ENCODE measurements at regions not wholly inside any gene's neighbourhood (a gene's known extent, or its start where the extent isn't known, plus 50 kb on each side); places are given as distances from the start of the nearest gene placed in this dataset.

- no peak for DNase-seq
Observed at GRCh38 chr9:1505489-1505888, 455.3 kb downstream of the DMRT2 start.

GRCh38 chr9:1510712-1511111 lies 460.6 kb downstream of the DMRT2 start:
- no peak for DNase-seq

GRCh38 chr9:1513105-1513504 lies 462.9 kb downstream of the DMRT2 start:
- DNase-seq = no peak

GRCh38 chr9:1514250-1514649 lies 464.1 kb downstream of the DMRT2 start:
- no peak for DNase-seq

DNA sequence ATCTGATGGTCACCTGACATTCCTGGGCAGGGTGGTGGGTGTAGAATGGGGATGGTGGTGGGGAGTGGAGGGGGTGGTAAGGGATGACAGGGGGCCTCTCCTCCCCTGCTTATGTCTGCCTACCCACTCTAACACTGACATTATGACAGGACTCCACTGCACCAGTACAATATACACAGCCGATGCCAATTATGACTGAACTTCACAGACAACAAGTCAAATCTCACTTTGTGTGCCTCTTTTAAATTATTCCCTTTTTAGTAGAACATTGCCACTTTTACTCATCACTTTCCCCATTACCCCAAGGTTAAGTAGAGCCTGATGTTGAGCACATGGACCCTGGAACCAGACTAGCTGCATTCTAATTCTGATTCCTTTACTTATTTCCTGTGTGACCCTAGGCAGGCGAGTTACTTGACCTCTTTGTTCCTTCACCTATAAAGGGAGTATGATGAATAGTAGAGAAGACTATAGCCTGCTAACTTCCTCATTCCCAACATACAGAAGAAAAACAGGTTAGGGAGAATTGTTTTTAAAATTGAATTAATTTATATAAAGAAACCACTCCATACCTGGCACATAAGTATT lies 464.7 kb downstream of the DMRT2 start:
- DNase-seq = no peak

- DNase-seq = no peak
Observed at GRCh38 chr9:1515557-1515956, 465.4 kb downstream of the DMRT2 start.

- DNase-seq = no peak
Observed at GRCh38 chr9:1521547-1521946, 471.4 kb downstream of the DMRT2 start.

- DNase-seq = no peak
Observed at GRCh38 chr9:1522219-1522767, 472.1 kb downstream of the DMRT2 start.

GRCh38 chr9:1528456-1528855 lies 478.3 kb downstream of the DMRT2 start:
- DNase-seq = no peak

- DNase-seq = no peak
Observed at GRCh38 chr9:1530696-1531095, 480.5 kb downstream of the DMRT2 start.

GRCh38 chr9:1531424-1531823 lies 481.3 kb downstream of the DMRT2 start:
- peak; percentile 57 to 63 for DNase-seq

DNA sequence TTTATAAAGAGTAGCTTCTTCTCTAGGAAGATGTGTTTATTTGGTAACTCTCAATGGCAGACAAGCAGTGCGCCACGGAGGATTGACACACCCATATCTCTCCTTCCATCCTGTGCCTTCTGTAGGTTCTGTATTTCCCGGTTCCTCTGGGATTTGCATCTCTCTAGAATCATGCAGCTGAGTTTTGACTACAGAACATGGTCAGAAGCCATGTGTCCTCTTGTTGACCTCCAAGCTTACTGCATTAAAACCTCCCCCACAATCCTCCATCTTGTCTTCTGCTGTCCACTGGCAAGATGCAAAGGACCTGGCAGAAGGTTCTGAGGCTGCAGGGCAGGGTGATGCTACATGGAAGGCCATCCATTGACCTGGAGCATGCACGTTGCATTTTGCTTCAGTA lies 482.0 kb downstream of the DMRT2 start:
- peak; percentile 10 to 42 for DNase-seq

DNA sequence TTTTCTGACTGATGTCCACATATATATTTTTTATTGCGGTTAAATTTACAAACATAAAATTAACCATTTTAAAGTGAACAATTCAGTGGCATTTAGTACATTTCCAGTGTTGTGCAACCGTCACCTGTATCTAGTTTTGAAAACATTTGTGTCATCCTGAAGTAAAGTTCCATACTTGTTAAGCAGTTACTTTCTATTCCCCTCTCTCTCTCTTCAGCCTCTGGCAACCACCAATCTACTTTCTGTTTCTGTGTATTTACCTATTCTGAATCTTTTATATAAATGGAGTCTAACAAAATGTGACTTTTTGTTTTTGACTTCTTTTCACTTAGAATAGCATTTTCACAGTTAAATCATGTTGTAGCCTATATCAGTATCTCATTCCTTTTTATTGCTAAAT lies 480.1 kb upstream of the SMARCA2 start:
- DNase-seq = no peak

- no peak for DNase-seq
Observed at GRCh38 chr9:1535599-1535998, 479.5 kb upstream of the SMARCA2 start.

GRCh38 chr9:1536522-1537170 lies 478.5 kb upstream of the SMARCA2 start:
- no peak for DNase-seq

- DNase-seq = no peak
Observed at GRCh38 chr9:1538301-1538700, 476.8 kb upstream of the SMARCA2 start.

DNA sequence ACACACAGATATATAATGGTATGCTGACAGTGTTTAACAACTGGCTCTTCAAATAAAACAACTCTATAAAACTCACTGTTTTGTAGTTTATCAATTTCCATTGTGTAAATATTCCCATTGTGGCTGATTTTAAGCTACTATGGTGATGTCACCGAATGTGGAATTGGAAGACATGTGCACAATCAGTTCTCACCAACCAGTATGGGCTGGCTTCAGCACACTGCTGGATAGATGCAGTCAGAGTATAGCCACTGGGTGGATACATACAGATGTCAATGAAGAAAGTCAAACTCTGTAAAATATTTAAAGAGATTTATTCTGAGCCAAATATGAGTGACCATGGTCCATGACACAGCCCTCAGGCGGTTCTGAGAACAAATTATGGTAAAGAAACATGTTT lies 475.9 kb upstream of the SMARCA2 start:
- DNase-seq = no peak

- no peak for DNase-seq
Observed at GRCh38 chr9:1550636-1551035, 464.5 kb upstream of the SMARCA2 start.

DNA sequence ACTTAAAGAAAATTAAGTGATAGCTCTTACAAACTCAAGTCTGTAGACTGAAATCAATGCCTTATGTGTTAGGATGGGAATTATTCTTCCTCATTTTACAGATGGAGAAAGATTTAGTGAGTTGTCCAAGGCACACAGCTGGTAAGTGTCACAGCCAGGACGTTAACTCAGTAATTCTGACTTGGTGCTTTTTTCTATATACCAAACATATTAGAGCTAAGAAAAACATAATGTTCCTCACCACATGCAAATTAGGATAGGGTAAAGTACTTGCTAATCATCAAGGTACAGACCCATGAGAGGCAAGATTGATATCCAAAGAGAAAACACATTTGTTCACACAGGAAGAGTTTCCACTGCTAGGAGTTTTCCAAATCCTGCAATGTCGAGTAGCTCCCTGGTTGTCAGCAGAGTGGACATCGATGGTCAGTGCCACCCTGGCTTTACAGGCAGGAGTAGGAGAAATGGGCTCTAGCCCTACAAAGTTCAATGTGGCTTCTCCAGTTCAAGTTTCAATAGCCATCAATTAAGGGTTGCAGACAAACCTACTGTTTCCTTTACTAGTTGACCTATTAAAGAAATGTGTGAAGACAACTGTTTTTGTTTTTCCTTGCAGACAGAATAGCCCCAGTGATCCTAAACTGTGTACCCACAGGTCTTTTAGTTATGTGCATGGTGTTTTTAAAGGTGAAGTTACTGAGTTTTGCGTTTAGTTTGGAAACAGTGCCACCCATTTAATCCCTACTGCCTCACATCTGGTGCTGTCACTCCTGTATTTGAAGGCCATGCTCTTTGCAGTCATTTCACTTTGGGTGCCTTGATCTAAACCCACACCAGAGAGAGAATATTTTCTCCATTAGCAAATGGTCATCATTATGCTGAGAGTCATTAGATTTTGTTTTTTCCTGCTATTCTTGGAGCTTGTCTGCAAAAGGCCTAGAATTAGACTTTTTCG lies 460.8 kb upstream of the SMARCA2 start:
- no peak for DNase-seq

DNA sequence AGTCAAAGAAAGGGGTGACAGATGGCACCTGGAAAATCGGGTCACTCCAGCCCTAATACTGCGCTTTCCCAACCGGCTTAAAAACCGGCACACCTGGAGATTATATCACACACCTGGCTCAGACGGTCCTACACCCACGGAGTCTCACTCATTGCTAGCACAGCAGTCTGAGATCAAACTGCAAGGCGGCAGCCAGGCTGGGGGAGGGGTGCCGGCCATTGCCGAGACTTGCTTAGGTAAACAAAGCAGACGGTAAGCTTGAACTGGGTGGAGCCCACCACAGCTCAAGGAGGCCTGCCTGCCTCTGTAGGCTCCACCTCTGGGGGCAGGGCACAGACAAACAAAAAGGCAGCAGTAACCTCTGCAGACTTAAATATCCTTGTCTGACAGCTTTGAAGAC lies 456.5 kb upstream of the SMARCA2 start:
- DNase-seq = peak in 1 of 2 experiments; percentile 15

GRCh38 chr9:1575939-1576338 lies 439.2 kb upstream of the SMARCA2 start:
- DNase-seq = no peak

DNA sequence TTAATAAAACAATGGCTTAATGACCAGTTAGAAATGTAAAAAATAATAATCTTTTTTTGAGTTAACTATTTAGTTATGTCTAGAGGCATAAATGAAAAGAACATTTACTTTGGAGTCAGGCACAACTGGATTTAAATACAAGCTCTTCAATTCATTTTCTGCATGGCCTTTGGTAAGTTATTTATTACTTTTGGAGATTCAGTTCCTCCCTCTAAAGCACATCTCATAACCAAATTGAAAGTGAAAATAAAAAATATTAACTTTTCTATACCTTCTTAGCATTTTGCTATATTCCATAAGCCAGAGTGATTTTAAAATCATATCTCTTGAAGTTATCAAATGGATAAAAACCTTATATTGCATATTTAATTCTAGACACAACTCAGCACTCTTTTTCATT lies 434.9 kb upstream of the SMARCA2 start:
- no peak for DNase-seq

GRCh38 chr9:1581926-1582325 lies 433.2 kb upstream of the SMARCA2 start:
- DNase-seq = no peak

DNA sequence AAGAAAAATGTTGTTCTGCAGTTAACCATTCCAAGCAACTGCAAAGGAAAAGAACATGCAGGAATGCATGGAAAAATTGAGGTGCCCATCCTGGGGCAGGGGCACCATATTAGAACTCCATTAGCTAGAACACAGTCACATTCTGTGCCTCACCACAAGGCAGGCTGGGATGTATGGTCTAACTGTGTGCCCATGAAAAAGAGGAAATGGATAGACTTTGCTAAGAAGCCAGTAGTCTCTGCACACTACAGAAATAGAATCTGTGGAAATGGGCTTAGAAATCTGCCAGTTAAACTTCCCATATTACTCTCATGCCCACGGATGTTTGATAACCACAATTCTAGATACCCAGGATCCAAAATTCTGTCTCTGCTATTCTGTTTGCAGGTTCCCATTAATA lies 423.8 kb upstream of the SMARCA2 start:
- DNase-seq = no peak

Data from NCI-H526 (cell line).